Neural crest cell (in vitro differentiated cells): ENCODE measurements at regions not wholly inside any gene's neighbourhood (a gene's known extent, or its start where the extent isn't known, plus 50 kb on each side); places are given as distances from the start of the nearest gene placed in this dataset.

ENCODE experiments used
- DNase-seq: peaks from one replicate; pipeline ENCODE4 v3.0.0; 2021; ENCODE audit warnings: low read depth, mixed read lengths, low spot score
- H3K27ac Mint-ChIP-seq: one replicate; pipeline ENCODE4 v1.8.0; 2021; ENCODE audit warnings: mild to moderate bottlenecking, mixed read lengths; ENCODE audit not compliant: unreplicated experiment
- H3K27me3 Mint-ChIP-seq: 2 replicates; pipeline ENCODE4 v1.8.0; 2021; ENCODE audit warnings: low read depth, mild to moderate bottlenecking, mixed read lengths
- H3K36me3 Mint-ChIP-seq: 2 replicates; pipeline ENCODE4 v1.8.0; 2021; ENCODE audit warnings: low read depth, mild to moderate bottlenecking, mixed read lengths
- H3K4me1 Mint-ChIP-seq: 2 replicates; pipeline ENCODE4 v1.8.0; 2021; ENCODE audit warnings: mixed read lengths
- H3K4me3 Mint-ChIP-seq: one replicate; pipeline ENCODE4 v1.8.0; 2021; ENCODE audit warnings: mild to moderate bottlenecking, mixed read lengths
- H3K9me3 Mint-ChIP-seq: 2 replicates; pipeline ENCODE4 v1.8.0; 2021; ENCODE audit warnings: mixed read lengths
- CTCF ChIP-seq: fragments of 200-600 bp; sonication (generic); conservative IDR thresholded peaks from 2 replicates; pipeline ENCODE4 v1.5.0; 2021; ENCODE audit warnings: antibody characterized with exemption, mild to moderate bottlenecking

GRCh38 chr17:12522743-12523183 is 142.9 kb upstream of the MYOCD start:
- H3K36me3 Mint-ChIP-seq = no peaks in the 10 kb centered on the region
- no peaks in the 10 kb centered on the region for H3K27me3 Mint-ChIP-seq
- peaks cover 4% of the 10 kb centered on the region for H3K4me1 Mint-ChIP-seq
- DNase-seq = no peak
- no peak overlapping the region for H3K4me3 Mint-ChIP-seq
- H3K9me3 Mint-ChIP-seq = no peaks in the 10 kb centered on the region
- H3K27ac Mint-ChIP-seq = no peak overlapping the region
- TF ChIP-seq CTCF = no peak

- DNase-seq = no peak
- H3K4me3 Mint-ChIP-seq = no peak overlapping the region
- no peak for TF ChIP-seq CTCF
- no peak overlapping the region for H3K27ac Mint-ChIP-seq
- H3K36me3 Mint-ChIP-seq = no peaks in the 10 kb centered on the region
- peaks cover 4% of the 10 kb centered on the region for H3K4me1 Mint-ChIP-seq
- H3K9me3 Mint-ChIP-seq = no peaks in the 10 kb centered on the region
- H3K27me3 Mint-ChIP-seq = no peaks in the 10 kb centered on the region
These were observed 142.4 kb upstream of the MYOCD start for GRCh38 chr17:12523244-12523643.

GRCh38 chr17:12528036-12528435 is 137.7 kb upstream of the MYOCD start:
- Mint-ChIP-seq H3K27ac (no peak overlapping the region), H3K4me3 (no peak overlapping the region), H3K9me3 (no peaks in the 10 kb centered on the region), H3K27me3 (no peaks in the 10 kb centered on the region), H3K4me1 (peaks cover 2% of the 10 kb centered on the region), H3K36me3 (no peaks in the 10 kb centered on the region)
- no peak for DNase-seq
- no peak for TF ChIP-seq CTCF

- DNase-seq = no peak
- H3K4me1 Mint-ChIP-seq = no peaks in the 10 kb centered on the region
- no peak overlapping the region for H3K27ac Mint-ChIP-seq
- TF ChIP-seq CTCF = no peak
- H3K36me3 Mint-ChIP-seq = no peaks in the 10 kb centered on the region
- H3K9me3 Mint-ChIP-seq = no peaks in the 10 kb centered on the region
- H3K27me3 Mint-ChIP-seq = no peaks in the 10 kb centered on the region
- H3K4me3 Mint-ChIP-seq = no peak overlapping the region
These were observed 135.5 kb upstream of the MYOCD start for GRCh38 chr17:12530161-12530560.

- H3K9me3 Mint-ChIP-seq = peaks cover 7% of the 10 kb centered on the region
- DNase-seq = no peak
- no peak overlapping the region for H3K4me3 Mint-ChIP-seq
- H3K27me3 Mint-ChIP-seq = no peaks in the 10 kb centered on the region
- no peak for TF ChIP-seq CTCF
- H3K36me3 Mint-ChIP-seq = no peaks in the 10 kb centered on the region
- no peak overlapping the region for H3K27ac Mint-ChIP-seq
- no peaks in the 10 kb centered on the region for H3K4me1 Mint-ChIP-seq
These were observed 129.7 kb upstream of the MYOCD start for GRCh38 chr17:12536021-12536420.

GRCh38 chr17:12536472-12536871 is 129.2 kb upstream of the MYOCD start:
- Mint-ChIP-seq H3K4me1 (no peaks in the 10 kb centered on the region), H3K27me3 (no peaks in the 10 kb centered on the region), H3K36me3 (no peaks in the 10 kb centered on the region), H3K9me3 (peaks cover 7% of the 10 kb centered on the region), H3K4me3 (no peak overlapping the region), H3K27ac (no peak overlapping the region)
- TF ChIP-seq CTCF = no peak
- no peak for DNase-seq
